ENCODE measurements at regions not wholly inside any gene's neighbourhood (a gene's known extent, or its start where the extent isn't known, plus 50 kb on each side); places are given as distances from the start of the nearest gene placed in this dataset.

DNA sequence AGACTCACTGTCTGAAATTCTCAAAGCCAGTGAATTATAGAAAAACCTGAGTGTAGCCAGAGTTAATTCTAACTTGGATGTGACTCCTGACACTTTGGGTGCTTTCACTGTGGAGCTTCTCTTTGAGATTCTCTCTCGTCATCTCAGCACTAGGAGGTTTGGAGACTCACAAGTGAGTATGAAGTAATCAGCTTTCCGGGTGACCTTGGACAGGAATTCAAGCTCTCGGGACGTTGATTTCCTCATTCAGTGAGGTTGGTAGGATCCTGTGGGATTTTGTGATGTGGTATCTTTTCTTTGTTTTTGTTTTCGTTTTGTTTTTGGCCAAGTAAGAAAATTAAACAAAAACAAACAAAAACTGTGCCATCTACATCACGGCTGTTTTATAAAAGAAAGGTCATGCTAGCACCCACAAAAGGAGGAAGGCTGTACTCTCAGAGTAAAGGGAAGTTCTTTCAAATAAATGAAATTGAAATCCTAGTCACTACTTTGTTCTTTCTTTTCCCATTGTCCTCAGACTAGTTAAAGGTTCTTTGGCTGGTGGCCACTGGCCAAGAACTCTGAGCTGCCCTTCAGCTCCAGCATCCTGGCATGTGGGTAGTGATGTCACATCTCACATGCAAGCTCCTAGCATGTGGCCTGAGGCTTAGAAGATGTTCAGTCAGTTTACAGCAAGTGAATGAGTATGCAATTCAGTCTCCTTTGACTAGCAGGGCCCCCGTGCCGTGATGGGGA lies 263.3 kb upstream of the TPM1 start:
- 95% methylated on average over 3 to 7 of the region's 8 CpGs for WGBS, 2 experiments (ENCODE audit: insufficient coverage in 1 of 2, insufficient read length in 1 of 2)
- TF ChIP-seq, protein P1, sequence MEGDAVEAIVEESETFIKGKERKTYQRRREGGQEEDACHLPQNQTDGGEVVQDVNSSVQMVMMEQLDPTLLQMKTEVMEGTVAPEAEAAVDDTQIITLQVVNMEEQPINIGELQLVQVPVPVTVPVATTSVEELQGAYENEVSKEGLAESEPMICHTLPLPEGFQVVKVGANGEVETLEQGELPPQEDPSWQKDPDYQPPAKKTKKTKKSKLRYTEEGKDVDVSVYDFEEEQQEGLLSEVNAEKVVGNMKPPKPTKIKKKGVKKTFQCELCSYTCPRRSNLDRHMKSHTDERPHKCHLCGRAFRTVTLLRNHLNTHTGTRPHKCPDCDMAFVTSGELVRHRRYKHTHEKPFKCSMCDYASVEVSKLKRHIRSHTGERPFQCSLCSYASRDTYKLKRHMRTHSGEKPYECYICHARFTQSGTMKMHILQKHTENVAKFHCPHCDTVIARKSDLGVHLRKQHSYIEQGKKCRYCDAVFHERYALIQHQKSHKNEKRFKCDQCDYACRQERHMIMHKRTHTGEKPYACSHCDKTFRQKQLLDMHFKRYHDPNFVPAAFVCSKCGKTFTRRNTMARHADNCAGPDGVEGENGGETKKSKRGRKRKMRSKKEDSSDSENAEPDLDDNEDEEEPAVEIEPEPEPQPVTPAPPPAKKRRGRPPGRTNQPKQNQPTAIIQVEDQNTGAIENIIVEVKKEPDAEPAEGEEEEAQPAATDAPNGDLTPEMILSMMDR (conservative IDR thresholded peaks at IDR 0.05) = no peak
- no peaks in the 10 kb centered on the region for H3K9me3 ChIP-seq (ENCODE audit: control insufficient read depth, low read length)
- Mint-ChIP-seq H3K9me3 (no peaks in the 10 kb centered on the region), H3K36me3 (ENCODE audit: low read depth) (peaks cover 77% of the 10 kb centered on the region), H3K4me1 (peaks cover 22% of the 10 kb centered on the region), H3K4me3 (no peak overlapping the region), H3K27me3 (ENCODE audit: insufficient read depth) (no peaks in the 10 kb centered on the region), H3K27ac (no peak overlapping the region)
- H3K4me1 ChIP-seq (ENCODE audit: control insufficient read depth, insufficient read depth, low read length) = peaks cover 3% of the 10 kb centered on the region
- no peak for DNase-seq
- no peak overlapping the region for H3K4me3 ChIP-seq (ENCODE audit: low read length)
- H3K27me3 ChIP-seq (ENCODE audit: control insufficient read depth, insufficient read depth, low read length, poor library complexity, severe bottlenecking) = no peaks in the 10 kb centered on the region
- H3K27ac ChIP-seq (ENCODE audit: low read depth, low read length) = no peak overlapping the region
- no peak overlapping the region for H3K9ac ChIP-seq (ENCODE audit: extremely low read depth, low read length, poor library complexity, severe bottlenecking)
- H3K36me3 ChIP-seq (ENCODE audit: control insufficient read depth, insufficient read depth, low read length) = peaks cover 60% of the 10 kb centered on the region

DNA sequence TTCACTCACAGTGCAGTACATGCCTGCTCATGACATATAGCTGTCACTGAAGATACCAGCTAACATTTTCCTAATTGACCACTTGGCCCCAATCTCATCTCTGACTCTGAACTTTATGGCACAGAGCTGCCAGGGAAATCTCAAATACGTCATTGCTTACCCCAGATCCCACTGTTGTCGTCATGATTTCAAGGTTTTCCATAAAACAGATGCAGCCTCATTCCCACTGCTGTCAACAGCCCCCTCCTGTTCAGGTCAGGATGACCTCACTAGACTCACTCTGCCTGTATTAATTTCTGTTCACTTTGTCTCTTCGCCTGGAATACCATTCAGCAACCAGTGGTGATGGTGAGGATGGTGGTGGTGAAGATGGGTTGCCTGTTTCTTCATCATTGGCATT lies 262.6 kb upstream of the TPM1 start:
- H3K9ac ChIP-seq (ENCODE audit: extremely low read depth, low read length, poor library complexity, severe bottlenecking) = no peak overlapping the region
- no peaks in the 10 kb centered on the region for H3K9me3 ChIP-seq (ENCODE audit: control insufficient read depth, low read length)
- H3K27ac ChIP-seq (ENCODE audit: low read depth, low read length) = no peak overlapping the region
- H3K4me1 Mint-ChIP-seq = peaks cover 17% of the 10 kb centered on the region
- no peak overlapping the region for H3K4me3 Mint-ChIP-seq
- no peaks in the 10 kb centered on the region for H3K27me3 ChIP-seq (ENCODE audit: control insufficient read depth, insufficient read depth, low read length, poor library complexity, severe bottlenecking)
- no peaks in the 10 kb centered on the region for H3K4me1 ChIP-seq (ENCODE audit: control insufficient read depth, insufficient read depth, low read length)
- WGBS, 2 experiments (ENCODE audit: insufficient coverage in 1 of 2, insufficient read length in 1 of 2) = 94 to 95% methylated on average over 2 of the region's 3 CpGs
- H3K4me3 ChIP-seq (ENCODE audit: low read length) = no peak overlapping the region
- H3K36me3 ChIP-seq (ENCODE audit: control insufficient read depth, insufficient read depth, low read length) = peaks cover 67% of the 10 kb centered on the region
- TF ChIP-seq, protein P1 (conservative IDR thresholded peaks at IDR 0.05) = no peak
- no peaks in the 10 kb centered on the region for H3K27me3 Mint-ChIP-seq (ENCODE audit: insufficient read depth)
- no peak for DNase-seq
- no peaks in the 10 kb centered on the region for H3K9me3 Mint-ChIP-seq
- no peak overlapping the region for H3K27ac Mint-ChIP-seq
- peaks cover 76% of the 10 kb centered on the region for H3K36me3 Mint-ChIP-seq (ENCODE audit: low read depth)

DNA sequence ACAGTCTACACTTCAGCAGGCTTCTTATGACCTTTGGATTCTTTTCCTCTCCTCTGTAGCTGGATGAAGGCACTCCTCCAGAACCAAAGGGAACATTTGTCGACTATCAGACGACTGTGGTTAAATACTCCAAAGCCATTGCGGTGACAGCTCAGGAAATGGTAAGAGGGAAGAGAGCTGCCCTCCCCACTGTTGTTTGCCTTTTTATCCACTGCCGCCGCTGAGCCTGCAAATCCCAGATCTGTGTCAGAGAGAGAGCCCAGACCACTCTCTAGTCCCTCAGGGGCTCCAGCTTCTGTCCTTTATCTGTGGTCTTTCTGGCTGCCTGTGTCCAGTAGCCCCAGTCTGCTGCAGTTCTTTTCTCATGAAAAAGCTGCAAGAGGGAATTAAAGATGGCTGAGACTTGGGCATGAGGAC lies 261.5 kb upstream of the TPM1 start:
- Histone ChIP-seq H3K36me3 (ENCODE audit: control insufficient read depth, insufficient read depth, low read length) (peaks cover 62% of the 10 kb centered on the region), H3K4me1 (ENCODE audit: control insufficient read depth, insufficient read depth, low read length) (no peaks in the 10 kb centered on the region), H3K9me3 (ENCODE audit: control insufficient read depth, low read length) (no peaks in the 10 kb centered on the region), H3K27me3 (ENCODE audit: control insufficient read depth, insufficient read depth, low read length, poor library complexity, severe bottlenecking) (no peaks in the 10 kb centered on the region), H3K9ac (ENCODE audit: extremely low read depth, low read length, poor library complexity, severe bottlenecking) (no peak overlapping the region), H3K27ac (ENCODE audit: low read depth, low read length) (no peak overlapping the region), H3K4me3 (ENCODE audit: low read length) (no peak overlapping the region)
- peaks cover 75% of the 10 kb centered on the region for H3K36me3 Mint-ChIP-seq (ENCODE audit: low read depth)
- DNase-seq = no peak
- no peaks in the 10 kb centered on the region for H3K9me3 Mint-ChIP-seq
- no peak overlapping the region for H3K27ac Mint-ChIP-seq
- H3K4me1 Mint-ChIP-seq = peaks cover 7% of the 10 kb centered on the region
- H3K4me3 Mint-ChIP-seq = no peak overlapping the region
- TF ChIP-seq, protein P1 (conservative IDR thresholded peaks at IDR 0.05) = no peak
- WGBS, 2 experiments (ENCODE audit: insufficient coverage in 1 of 2, insufficient read length in 1 of 2) = 90 to 93% methylated on average over 4 to 5 of the region's 5 CpGs
- no peaks in the 10 kb centered on the region for H3K27me3 Mint-ChIP-seq (ENCODE audit: insufficient read depth)

Measured in endodermal cell (in vitro differentiated cells).